ENCODE measurements at regions not wholly inside any gene's neighbourhood (a gene's known extent, or its start where the extent isn't known, plus 50 kb on each side); places are given as distances from the start of the nearest gene placed in this dataset.

GRCh38 chr2:41803361-41803760, 244.5 kb upstream of the PKDCC start:
- TF ChIP-seq POLR2A (IDR thresholded peaks at IDR 0.05) = no peak
- no peak for TF ChIP-seq POLR2AphosphoS5 (IDR thresholded peaks at IDR 0.05)
- no peak for TF ChIP-seq EP300 (IDR thresholded peaks at IDR 0.05)
- no peak for TF ChIP-seq CTCF (IDR thresholded peaks at IDR 0.05)
- no peak overlapping the region for H3K4me3 ChIP-seq
- no peaks in the 10 kb centered on the region for H3K36me3 ChIP-seq
- no peak overlapping the region for H3K27ac ChIP-seq
- peaks cover 0 to 9% (median 0%) of the 10 kb centered on the region in 3 donors for H3K27me3 ChIP-seq
- peaks cover 0 to 25% (median 10%) of the 10 kb centered on the region in 4 donors for H3K9me3 ChIP-seq
- WGBS, 5 donors = 46 to 84% (median 58%) methylated on average over 1 of the region's 1 CpG
- DNase-seq = no peak
- no peaks in the 10 kb centered on the region for H3K4me1 ChIP-seq
- intact Hi-C loops (cut with DNase I; ENCODE audit: low total_unique reads) = no loop called here

- peak in 1 of 2 donors; percentile 36 for DNase-seq
- H3K36me3 ChIP-seq = no peaks in the 10 kb centered on the region
- intact Hi-C loops (cut with DNase I; ENCODE audit: low total_unique reads) = no loop called here
- 93 to 96% (median 94%) methylated on average over 2 of the region's 2 CpGs for WGBS, 5 donors
- H3K4me1 ChIP-seq = no peaks in the 10 kb centered on the region
- peaks cover 0 to 9% (median 0%) of the 10 kb centered on the region in 3 donors for H3K27me3 ChIP-seq
- peaks cover 0 to 20% (median 8%) of the 10 kb centered on the region in 4 donors for H3K9me3 ChIP-seq
- H3K4me3 ChIP-seq = no peak overlapping the region
- no peak for TF ChIP-seq EP300 (IDR thresholded peaks at IDR 0.05)
- no peak for TF ChIP-seq POLR2AphosphoS5 (IDR thresholded peaks at IDR 0.05)
- no peak for TF ChIP-seq CTCF (IDR thresholded peaks at IDR 0.05)
- TF ChIP-seq POLR2A (IDR thresholded peaks at IDR 0.05) = no peak
- H3K27ac ChIP-seq = no peak overlapping the region
Observed at GRCh38 chr2:41806286-41806685, 241.5 kb upstream of the PKDCC start.

- no peak overlapping the region for H3K4me3 ChIP-seq
- no peaks in the 10 kb centered on the region for H3K4me1 ChIP-seq
- no peak for DNase-seq
- no peak for TF ChIP-seq EP300 (IDR thresholded peaks at IDR 0.05)
- no peak for TF ChIP-seq CTCF (IDR thresholded peaks at IDR 0.05)
- TF ChIP-seq POLR2A (IDR thresholded peaks at IDR 0.05) = no peak
- no peak for TF ChIP-seq POLR2AphosphoS5 (IDR thresholded peaks at IDR 0.05)
- H3K9me3 ChIP-seq = peaks cover 0 to 26% (median 19%) of the 10 kb centered on the region in 4 donors
- intact Hi-C loops (cut with DNase I; ENCODE audit: low total_unique reads) = no loop called here
- no peaks in the 10 kb centered on the region for H3K36me3 ChIP-seq
- WGBS, 5 donors = 56 to 75% (median 63%) methylated on average over 2 of the region's 2 CpGs
- H3K27me3 ChIP-seq = no peaks in the 10 kb centered on the region
- no peak overlapping the region for H3K27ac ChIP-seq
Observed at GRCh38 chr2:41821167-41821566, 226.7 kb upstream of the PKDCC start.

- H3K27me3 ChIP-seq = peaks cover 0 to 25% (median 0%) of the 10 kb centered on the region in 3 donors
- no peak overlapping the region for H3K27ac ChIP-seq
- H3K4me1 ChIP-seq = no peaks in the 10 kb centered on the region
- H3K36me3 ChIP-seq = no peaks in the 10 kb centered on the region
- no peak for DNase-seq
- no peaks in the 10 kb centered on the region for H3K9me3 ChIP-seq
- 92 to 97% (median 96%) methylated on average over 1 of the region's 1 CpG for WGBS, 5 donors
- intact Hi-C loops (cut with DNase I; ENCODE audit: low total_unique reads) = no loop called here
- H3K4me3 ChIP-seq = no peak overlapping the region
- TF ChIP-seq POLR2AphosphoS5 (IDR thresholded peaks at IDR 0.05) (no peak), EP300 (IDR thresholded peaks at IDR 0.05) (no peak), CTCF (IDR thresholded peaks at IDR 0.05) (no peak), POLR2A (IDR thresholded peaks at IDR 0.05) (no peak)
Observed at GRCh38 chr2:41826921-41827320, 220.9 kb upstream of the PKDCC start.

Measured in stomach (tissue), 8 donors.